HL-60 (cell line): ENCODE measurements at regions not wholly inside any gene's neighbourhood (a gene's known extent, or its start where the extent isn't known, plus 50 kb on each side); places are given as distances from the start of the nearest gene placed in this dataset.

Source experiments
- DNase-seq, 2 experiments: peaks; one replicate each; pipeline ENCODE4 v3.0.0-alpha.2; 2010 to 2020; ENCODE audit warnings: low read depth in 1 of 2, low spot score in 1 of 2
- H3K27ac ChIP-seq: fragments of 250-450 bp; sonication (Bioruptor Pico); replicated peaks from 2 replicates; pipeline ENCODE4 v1.5.1; 2020; ENCODE audit warnings: mild to moderate bottlenecking, moderate library complexity
- H3K27me3 ChIP-seq: fragments of 250-450 bp; sonication (Bioruptor Pico); 2 replicates; pipeline ENCODE4 v1.5.1; 2021; ENCODE audit warnings: mild to moderate bottlenecking, moderate library complexity; ENCODE audit not compliant: insufficient read depth, poor library complexity, severe bottlenecking
- H3K4me3 ChIP-seq: replicated peaks from 2 replicates; pipeline ENCODE4 v1.5.1; 2011; ENCODE audit warnings: mild to moderate bottlenecking, control low read depth, low read length; ENCODE audit not compliant: insufficient read depth
- CTCF ChIP-seq: IDR thresholded peaks from one replicate; pipeline ENCODE4 v1.5.1; 2011; ENCODE audit warnings: low read length, control low read depth, inconsistent platforms; ENCODE audit not compliant: insufficient read depth
- GABPA ChIP-seq: IDR thresholded peaks from 2 replicates; pipeline ENCODE4 v1.6.1; 2012; ENCODE audit warnings: low read depth
- POLR2AphosphoS5 ChIP-seq: IDR thresholded peaks from 2 replicates; pipeline ENCODE4 v1.6.1; 2012; ENCODE audit warnings: low read depth
- REST ChIP-seq: IDR thresholded peaks from 2 replicates; pipeline ENCODE4 v1.6.1; 2012; ENCODE audit warnings: low read depth; ENCODE audit not compliant: insufficient replicate concordance
- SPI1 ChIP-seq: IDR thresholded peaks from 2 replicates; pipeline ENCODE4 v1.6.1; 2012; ENCODE audit warnings: low read depth, mild to moderate bottlenecking, borderline replicate concordance

GRCh38 chr11:70568035-70568813, 169.9 kb downstream of the CTTN start:
- no peak overlapping the region for H3K27ac ChIP-seq
- no peaks in the 10 kb centered on the region for H3K27me3 ChIP-seq
- TF ChIP-seq SPI1 (peak; percentile 44; the same call in 1 of the 2 replicates), POLR2AphosphoS5 (no peak), GABPA (no peak)
- no peak overlapping the region for H3K4me3 ChIP-seq
- peak; percentile 11 to 15 for DNase-seq

GRCh38 chr11:70568814-70569617, 170.7 kb downstream of the CTTN start:
- H3K27me3 ChIP-seq: no peaks in the 10 kb centered on the region

GRCh38 chr11:70569618-70569890, 171.2 kb downstream of the CTTN start:
- TF ChIP-seq GABPA (no peak), SPI1 (no peak), REST (no peak), CTCF (no peak), POLR2AphosphoS5 (no peak)
- H3K4me3 ChIP-seq: no peak overlapping the region
- no peaks in the 10 kb centered on the region for H3K27me3 ChIP-seq
- H3K27ac ChIP-seq: no peak overlapping the region
- DNase-seq: no peak

More at GRCh38 chr11:70568814-70569617, 170.7 kb downstream of the CTTN start:
- Histone ChIP-seq H3K4me3 (no peak overlapping the region), H3K27ac (no peak overlapping the region)
- no peak for TF ChIP-seq CTCF
- TF ChIP-seq REST: no peak
- TF ChIP-seq GABPA: no peak
- no peak for TF ChIP-seq POLR2AphosphoS5
- no peak for TF ChIP-seq SPI1
- DNase-seq: no peak

- DNase-seq: no peak
- no peaks in the 10 kb centered on the region for H3K27me3 ChIP-seq
- H3K27ac ChIP-seq: no peak overlapping the region
- H3K4me3 ChIP-seq: no peak overlapping the region
- no peak for TF ChIP-seq REST
Measured at GRCh38 chr11:70569996-70570692, 171.8 kb downstream of the CTTN start.
